Right lobe of liver (tissue), 6 donors: ENCODE measurements at regions not wholly inside any gene's neighbourhood (a gene's known extent, or its start where the extent isn't known, plus 50 kb on each side); places are given as distances from the start of the nearest gene placed in this dataset.

Experiments
- ATAC-seq, 4 donors: fragments of 200-7000 bp; cut with Tn5 transposase; one replicate each; pipeline ENCODE4 v1.9.1; 2020; ENCODE audit warnings: mild to moderate bottlenecking in 4 of 4, moderate library complexity in 4 of 4
- DNase-seq, 3 donors: peaks; one replicate each; pipeline ENCODE4 v3.0.0-alpha.2; 2020
- H3K27ac ChIP-seq, 3 donors: fragments of 200-600 bp; one replicate each; pipeline ENCODE4 v1.8.0; 2022
- H3K27me3 ChIP-seq, 2 donors: fragments of 200-600 bp; one replicate each; pipeline ENCODE4 v1.8.0; 2022
- H3K36me3 ChIP-seq, 4 donors: fragments of 200-600 bp; sonication (generic) in 1 of 4; one replicate each; pipeline versions ENCODE4 v1.5.1 to v1.8.0; 2017 to 2022; ENCODE audit warnings: control low read depth in 1 of 4
- H3K4me1 ChIP-seq, 4 donors: fragments of 200-600 bp; sonication (generic) in 1 of 4; one replicate each; pipeline versions ENCODE4 v1.5.1 to v1.8.0; 2017 to 2022; ENCODE audit warnings: control low read depth in 1 of 4
- H3K4me3 ChIP-seq, 3 donors: fragments of 200-600 bp; one replicate each; pipeline ENCODE4 v1.8.0; 2022
- H3K9me3 ChIP-seq, 4 donors: fragments of 200-600 bp; sonication (generic) in 1 of 4; one replicate each; pipeline versions ENCODE4 v1.5.1 to v1.8.0; 2017 to 2022; ENCODE audit warnings: control low read depth in 1 of 4
- POLR2A ChIP-seq: fragments of 450-650 bp; IDR thresholded peaks from one replicate; pipeline ENCODE4 v1.6.1; 2017; ENCODE audit warnings: antibody characterized with exemption, mild to moderate bottlenecking
- WGBS: methylation state at CpG from one replicate; pipeline ENCODE4 v1.1.6; 2018; ENCODE audit warnings: low coverage, low lambda C conversion rate; ENCODE audit not compliant: insufficient coverage; ENCODE audit errors: missing lambda C conversion rate; 5-methylcytosine and 5-hydroxymethylcytosine counted together
- intact Hi-C, 2 donors: fragments of 100-400 bp; cut with DNase I; formaldehyde crosslinking; loops; one replicate each; pipeline versions ENCODE4 v1.11.2 to v1.14.1; 2022
- TF ChIP-seq, protein P1 (sequence below), 4 donors: fragments of 200-600 bp in 3 of 4; fragments of 450-650 bp in 1 of 4; IDR thresholded peaks; one replicate each; pipeline versions ENCODE4 v1.5.1 to v1.8.0; 2016 to 2022; ENCODE audit warnings: antibody characterized with exemption in 4 of 4, mild to moderate bottlenecking in 2 of 4
- donor health status: DM: no; HTN: yes; CAD: no.
- donor health status: DM: no; HTN: no; CAD: no.
- donor health status: DM: no; HTN: no; CAD: no.
- donor health status: DM: no; HTN: yes; CAD: no.
- donor health status: DM: no; HTN: yes; CAD: no.

DNA sequence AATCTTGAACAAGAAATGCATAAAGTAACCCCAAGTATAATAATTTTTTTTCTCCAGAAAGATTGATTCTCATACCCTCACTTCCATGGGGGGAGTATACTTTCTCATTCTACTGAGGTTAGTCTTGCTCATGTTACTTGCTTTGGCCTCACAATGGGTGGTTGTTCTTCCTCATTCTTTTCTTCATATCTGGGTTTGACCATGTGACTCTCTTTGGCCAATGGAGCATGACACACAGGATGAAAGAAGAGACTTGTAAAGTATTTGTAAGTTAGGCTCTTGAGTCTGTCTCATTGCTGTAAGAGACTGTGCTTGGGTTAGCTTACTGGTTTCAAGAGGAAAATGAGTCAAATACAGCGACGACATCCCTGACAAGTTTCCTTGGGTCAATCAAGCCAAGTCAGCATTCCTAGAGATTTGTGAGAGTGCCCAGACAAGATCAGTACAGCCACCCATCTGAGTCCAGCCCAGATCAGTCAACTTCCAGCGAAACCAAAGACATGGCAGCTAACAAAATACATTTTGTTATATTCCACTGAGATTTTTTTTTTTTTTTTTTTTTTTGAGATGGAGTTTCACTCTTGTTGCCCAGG lies 970.2 kb downstream of the BCL11A start:
- no peak overlapping the region for H3K4me3 ChIP-seq
- 83% methylated on average over 3 of the region's 3 CpGs for WGBS

DNA sequence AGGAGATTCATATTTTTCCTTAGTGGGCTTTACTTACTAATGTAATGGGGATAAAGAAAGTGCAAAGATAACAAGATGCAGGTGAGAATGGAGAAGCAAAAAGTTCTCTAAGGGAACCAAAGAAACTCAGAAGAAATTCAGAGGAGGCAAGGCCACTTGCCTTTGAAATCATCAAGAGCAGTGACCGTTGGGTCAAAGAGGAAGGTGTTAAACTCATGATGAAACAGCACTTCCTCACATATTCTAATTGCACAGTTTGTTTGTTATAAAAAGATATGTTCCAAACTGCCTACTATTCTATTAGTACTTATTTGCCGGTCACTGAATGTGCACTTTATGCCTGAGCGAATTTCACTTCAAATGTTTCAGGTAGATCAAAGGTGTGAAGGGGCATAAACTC lies 975.1 kb downstream of the BCL11A start:
- H3K4me1 ChIP-seq: no peaks in the 10 kb centered on the region
- DNase-seq (no peak), ATAC-seq (no peak)
- WGBS: 57% methylated on average over 3 of the region's 3 CpGs
- no peaks in the 10 kb centered on the region for H3K9me3 ChIP-seq
- intact Hi-C loops: no loop called here
- H3K4me3 ChIP-seq: no peak overlapping the region
- H3K27ac ChIP-seq: no peak overlapping the region
- TF ChIP-seq, protein P1, sequence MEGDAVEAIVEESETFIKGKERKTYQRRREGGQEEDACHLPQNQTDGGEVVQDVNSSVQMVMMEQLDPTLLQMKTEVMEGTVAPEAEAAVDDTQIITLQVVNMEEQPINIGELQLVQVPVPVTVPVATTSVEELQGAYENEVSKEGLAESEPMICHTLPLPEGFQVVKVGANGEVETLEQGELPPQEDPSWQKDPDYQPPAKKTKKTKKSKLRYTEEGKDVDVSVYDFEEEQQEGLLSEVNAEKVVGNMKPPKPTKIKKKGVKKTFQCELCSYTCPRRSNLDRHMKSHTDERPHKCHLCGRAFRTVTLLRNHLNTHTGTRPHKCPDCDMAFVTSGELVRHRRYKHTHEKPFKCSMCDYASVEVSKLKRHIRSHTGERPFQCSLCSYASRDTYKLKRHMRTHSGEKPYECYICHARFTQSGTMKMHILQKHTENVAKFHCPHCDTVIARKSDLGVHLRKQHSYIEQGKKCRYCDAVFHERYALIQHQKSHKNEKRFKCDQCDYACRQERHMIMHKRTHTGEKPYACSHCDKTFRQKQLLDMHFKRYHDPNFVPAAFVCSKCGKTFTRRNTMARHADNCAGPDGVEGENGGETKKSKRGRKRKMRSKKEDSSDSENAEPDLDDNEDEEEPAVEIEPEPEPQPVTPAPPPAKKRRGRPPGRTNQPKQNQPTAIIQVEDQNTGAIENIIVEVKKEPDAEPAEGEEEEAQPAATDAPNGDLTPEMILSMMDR (IDR thresholded peaks at IDR 0.05): no peak
- no peak for TF ChIP-seq POLR2A
- H3K36me3 ChIP-seq: no peaks in the 10 kb centered on the region
- H3K27me3 ChIP-seq: no peaks in the 10 kb centered on the region

More for the DNA sequence above, 970.2 kb downstream of the BCL11A start:
- no peaks in the 10 kb centered on the region for H3K36me3 ChIP-seq
- TF ChIP-seq, protein P1 (IDR thresholded peaks at IDR 0.05): no peak
- TF ChIP-seq POLR2A: no peak
- ATAC-seq: no peak
- intact Hi-C loops: no loop called here
- no peak overlapping the region for H3K27ac ChIP-seq
- H3K9me3 ChIP-seq: no peaks in the 10 kb centered on the region
- H3K27me3 ChIP-seq: no peaks in the 10 kb centered on the region
- DNase-seq: no peak
- no peaks in the 10 kb centered on the region for H3K4me1 ChIP-seq

DNA sequence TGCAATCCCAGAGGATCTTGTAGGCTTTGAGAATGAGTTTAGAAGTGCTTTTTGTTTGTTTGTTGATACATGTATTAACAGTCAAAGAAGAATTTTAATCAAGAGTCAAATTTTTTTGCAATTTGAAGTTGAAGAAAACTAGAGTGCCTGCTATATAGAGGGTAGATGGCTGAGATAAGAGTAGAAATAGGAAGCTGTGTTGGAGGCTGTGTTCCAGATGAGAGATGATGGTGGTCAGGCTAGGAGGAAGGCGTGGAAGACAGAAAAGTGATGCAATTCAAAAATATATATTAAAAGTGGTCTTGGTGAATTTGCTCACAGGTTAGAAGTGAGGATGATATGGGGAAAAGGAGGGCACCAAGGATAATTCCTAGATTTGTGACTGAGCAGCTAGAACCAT lies 978.3 kb downstream of the BCL11A start:
- no peaks in the 10 kb centered on the region for H3K9me3 ChIP-seq
- no peaks in the 10 kb centered on the region for H3K4me1 ChIP-seq
- no peaks in the 10 kb centered on the region for H3K36me3 ChIP-seq
- DNase-seq: no peak
- ATAC-seq: no peak
- 30% methylated on average over 1 of the region's 1 CpG for WGBS
- H3K27ac ChIP-seq: no peak overlapping the region
- H3K4me3 ChIP-seq: no peak overlapping the region
- intact Hi-C loops: no loop called here
- H3K27me3 ChIP-seq: no peaks in the 10 kb centered on the region
- TF ChIP-seq POLR2A: no peak
- TF ChIP-seq, protein P1 (IDR thresholded peaks at IDR 0.05): no peak

DNA sequence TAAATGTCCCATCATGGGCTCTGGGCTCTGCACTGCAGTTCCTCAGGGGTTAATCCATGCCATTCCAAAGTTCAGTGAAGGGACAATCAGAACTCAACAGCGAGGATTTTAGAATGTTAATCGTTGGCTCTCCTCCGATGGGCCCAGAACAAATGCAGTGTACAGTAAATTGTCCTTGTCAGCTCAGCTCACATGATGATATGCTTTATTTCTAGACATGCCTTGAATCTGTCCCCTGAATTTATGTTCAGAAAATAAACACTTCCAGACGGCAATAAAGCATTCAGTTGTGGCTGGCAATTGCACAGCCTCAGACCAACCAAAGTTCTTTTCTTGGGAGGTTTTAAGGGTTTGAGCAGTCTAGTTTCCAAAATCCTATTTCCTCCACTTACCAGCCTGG lies 981.2 kb downstream of the BCL11A start:
- Histone ChIP-seq H3K4me3 (no peak overlapping the region), H3K27ac (no peak overlapping the region), H3K4me1 (no peaks in the 10 kb centered on the region), H3K36me3 (no peaks in the 10 kb centered on the region), H3K27me3 (no peaks in the 10 kb centered on the region), H3K9me3 (no peaks in the 10 kb centered on the region)
- no peak for TF ChIP-seq POLR2A
- TF ChIP-seq, protein P1 (IDR thresholded peaks at IDR 0.05): no peak
- DNase-seq (no peak), ATAC-seq (no peak)
- intact Hi-C loops: no loop called here
- WGBS: 27% methylated on average over 3 of the region's 4 CpGs

DNA sequence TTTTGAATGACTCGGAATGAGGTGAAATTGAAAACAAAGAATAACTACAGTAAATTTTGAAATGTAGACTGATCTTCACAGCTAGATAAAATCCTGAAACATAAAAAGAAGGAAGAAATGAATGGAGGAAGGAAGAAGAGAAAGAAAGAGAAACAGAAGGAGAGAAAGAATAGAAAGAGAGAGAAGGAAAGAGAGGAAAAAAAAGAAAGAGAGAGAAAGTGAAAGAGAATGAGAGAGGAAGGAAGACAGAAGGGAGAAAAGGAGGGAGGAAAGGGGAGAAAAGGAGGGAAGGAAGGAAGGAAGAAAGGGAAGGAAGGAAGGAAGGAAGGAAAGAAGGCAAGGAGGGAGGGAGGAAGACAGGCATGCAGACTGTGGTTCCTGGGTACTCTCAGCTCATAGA lies 982.6 kb downstream of the BCL11A start:
- no peaks in the 10 kb centered on the region for H3K36me3 ChIP-seq
- intact Hi-C loops: no loop called here
- no peak for DNase-seq
- WGBS: 60% methylated on average over 1 of the region's 1 CpG
- no peaks in the 10 kb centered on the region for H3K4me1 ChIP-seq
- no peak for ATAC-seq
- no peak overlapping the region for H3K4me3 ChIP-seq
- H3K27ac ChIP-seq: no peak overlapping the region
- TF ChIP-seq, protein P1 (IDR thresholded peaks at IDR 0.05): no peak
- no peak for TF ChIP-seq POLR2A
- H3K27me3 ChIP-seq: no peaks in the 10 kb centered on the region
- no peaks in the 10 kb centered on the region for H3K9me3 ChIP-seq
